HuH-7 (cell line): ENCODE measurements at regions not wholly inside any gene's neighbourhood (a gene's known extent, or its start where the extent isn't known, plus 50 kb on each side); places are given as distances from the start of the nearest gene placed in this dataset.
A peak's percentile ranks its signal among the peaks of the same experiment; 100 is the strongest.

Experiments used
- DNase-seq: peaks from one replicate; pipeline ENCODE4 v3.0.0; 2011; ENCODE audit warnings: low spot score

DNA sequence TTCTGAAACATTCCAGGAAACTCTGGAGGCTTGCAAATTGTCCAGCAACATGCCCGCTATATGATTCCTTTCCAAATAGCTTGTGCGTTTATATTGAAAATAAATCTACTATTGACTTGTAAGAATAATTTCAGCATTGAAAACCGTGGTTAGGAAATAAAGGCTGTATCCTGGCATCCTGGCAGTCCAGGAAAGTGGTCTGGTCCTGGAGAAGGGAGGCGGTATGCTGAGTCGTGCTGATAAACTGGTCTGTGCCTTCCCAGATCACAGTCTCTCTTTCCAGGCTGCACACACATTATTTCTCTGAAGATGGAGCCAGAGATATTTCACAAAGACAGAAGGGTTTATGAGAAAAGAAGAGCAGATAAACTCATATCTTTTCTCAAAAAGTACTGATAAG, 350.1 kb upstream of the COBL start:
- DNase-seq = no peak

DNA sequence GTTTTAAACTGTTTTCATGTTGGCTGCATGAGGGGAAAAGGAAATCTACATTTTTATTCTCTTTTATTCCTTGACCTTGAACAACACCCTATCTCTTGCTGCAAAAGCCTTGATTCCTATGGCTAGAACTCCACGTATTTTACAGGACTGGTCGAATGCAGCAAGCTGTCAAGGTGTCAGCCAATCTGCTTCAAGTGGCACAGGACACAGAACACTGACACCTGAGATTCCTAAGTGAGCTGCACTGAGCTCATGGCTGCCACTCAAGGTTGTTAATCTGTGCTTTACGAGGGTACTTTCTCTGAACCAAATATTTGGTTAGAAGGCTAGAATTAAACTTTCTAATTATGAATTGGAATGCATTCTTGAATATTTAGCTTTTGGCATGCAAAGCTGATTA, 349.7 kb upstream of the COBL start:
- DNase-seq = no peak

DNA sequence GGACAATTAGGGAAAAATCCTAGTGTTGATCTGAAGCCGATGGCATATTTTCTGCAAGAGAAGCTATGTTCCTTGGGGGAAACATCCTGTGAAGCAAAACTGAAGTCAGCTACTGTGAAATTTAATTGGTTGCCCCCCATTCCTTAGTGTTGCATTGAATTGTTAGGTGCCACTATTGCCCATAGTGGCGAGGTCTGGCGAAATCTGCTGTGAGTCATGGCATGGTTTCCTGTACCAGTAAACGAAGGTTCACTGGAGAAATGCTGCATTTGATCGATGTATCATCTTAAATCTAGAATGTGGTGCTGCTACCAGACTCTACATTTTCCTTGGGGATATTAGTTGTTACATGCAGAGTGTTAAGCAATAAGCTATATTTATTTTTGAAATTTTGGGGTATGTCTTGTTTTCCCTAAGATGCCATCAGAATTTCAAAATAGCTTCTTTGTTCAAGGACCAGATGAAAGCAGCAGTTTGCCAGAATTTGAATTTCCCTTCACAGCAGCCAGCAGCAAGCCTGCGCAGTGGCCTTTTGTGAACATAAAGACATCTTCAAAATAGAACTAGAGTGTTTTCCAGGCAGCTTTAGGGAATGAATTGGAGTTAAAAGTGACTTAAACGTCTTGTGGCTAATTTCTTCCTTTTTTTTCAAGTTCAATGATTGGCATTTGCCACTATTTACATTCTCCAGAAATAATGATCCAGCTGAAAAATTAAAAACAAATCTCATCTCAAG, 348.6 kb upstream of the COBL start:
- no peak for DNase-seq

GRCh38 chr7:51660516-51660915, 343.9 kb upstream of the COBL start:
- no peak for DNase-seq

DNA sequence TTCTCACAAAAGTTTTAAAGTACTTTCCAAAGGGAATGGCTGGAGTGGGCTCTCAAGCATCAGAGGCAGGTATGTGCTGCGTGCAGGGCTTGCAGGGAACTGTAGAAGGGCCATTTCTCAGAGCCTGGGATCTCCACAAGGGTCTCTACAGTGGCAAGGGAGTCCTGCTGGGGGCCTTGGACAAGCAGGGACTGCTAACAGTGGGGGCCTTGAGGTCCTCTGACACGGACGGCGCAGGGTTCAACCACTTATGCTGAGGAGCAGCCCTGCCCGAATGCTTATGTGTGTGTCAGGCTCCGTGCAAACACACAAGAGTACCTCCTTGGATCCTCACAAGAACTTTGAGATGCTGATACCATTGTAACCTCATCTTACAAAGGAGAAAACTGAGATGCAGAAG, 342.1 kb upstream of the COBL start:
- no peak for DNase-seq

- DNase-seq = peak; percentile 16
Observed at GRCh38 chr7:51647931-51648351, 331.3 kb upstream of the COBL start.

DNA sequence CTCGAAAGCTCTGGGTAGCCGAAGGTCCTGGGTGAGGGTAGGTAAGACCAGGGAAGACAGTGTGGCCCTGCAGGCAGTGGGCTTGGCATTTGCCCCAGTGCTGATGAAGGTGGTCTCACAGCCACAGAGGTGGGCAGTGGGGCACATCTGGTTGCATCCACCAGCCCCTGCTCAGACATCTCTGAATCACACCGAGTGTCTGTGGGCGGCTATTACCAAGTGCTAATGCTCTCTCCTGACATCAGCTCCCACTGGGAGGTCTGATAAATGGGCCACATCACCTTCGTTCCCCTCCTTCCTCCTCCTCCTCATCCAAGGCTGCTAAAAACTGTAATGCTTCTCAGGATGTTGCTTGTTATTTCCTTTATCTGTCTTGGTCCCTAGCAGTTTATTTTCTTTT, 330.9 kb upstream of the COBL start:
- no peak for DNase-seq

DNA sequence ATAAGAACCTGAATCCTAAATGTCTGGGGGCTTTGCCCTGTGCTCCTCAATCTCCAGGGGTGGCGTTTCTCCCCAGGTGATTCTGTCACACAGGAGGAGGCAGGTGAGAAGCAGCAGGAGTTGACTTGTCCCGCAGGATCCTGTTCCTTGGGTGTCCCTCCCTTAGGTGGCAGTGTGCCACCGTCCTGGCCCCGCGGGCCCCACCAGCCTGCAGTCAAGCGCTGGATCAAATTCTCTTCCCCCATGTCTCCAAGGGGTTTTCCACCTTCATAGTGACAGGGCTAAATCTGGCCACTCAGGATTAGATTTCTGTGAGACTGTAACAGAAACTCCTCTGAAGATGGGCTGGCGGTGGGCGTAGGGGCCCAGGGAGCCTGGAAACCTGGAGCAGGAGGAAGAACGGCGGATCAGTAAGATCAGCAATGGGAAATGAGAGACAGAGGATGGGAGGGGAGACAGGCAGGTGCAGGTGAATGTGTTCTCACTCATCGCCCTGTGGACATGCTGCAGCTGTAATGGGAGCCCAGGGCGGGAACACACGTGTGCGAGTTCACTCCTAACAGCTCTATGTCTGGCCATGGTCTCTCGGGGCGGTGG, 329.2 kb upstream of the COBL start:
- DNase-seq = no peak

GRCh38 chr7:51645255-51645654, 328.6 kb upstream of the COBL start:
- no peak for DNase-seq

DNA sequence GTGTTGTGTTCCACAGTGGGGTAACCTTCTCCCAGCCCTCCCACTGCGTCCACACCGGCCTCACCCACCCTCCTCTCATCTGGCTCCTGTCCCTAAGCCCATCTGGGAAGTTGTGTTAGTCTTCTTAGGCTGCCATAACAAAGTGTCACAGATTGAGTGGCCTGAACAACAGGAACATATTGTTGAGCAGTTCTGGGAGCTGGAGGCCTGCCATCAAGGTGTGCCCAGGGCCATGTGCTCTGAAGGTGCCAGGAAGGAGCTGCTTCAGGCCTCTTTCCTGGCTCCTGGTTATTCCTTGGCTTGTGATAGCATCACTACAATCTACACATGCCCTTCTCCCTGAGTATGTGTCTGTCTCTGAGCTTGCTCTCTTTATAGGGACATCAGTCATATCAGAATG, 327.6 kb upstream of the COBL start:
- no peak for DNase-seq

GRCh38 chr7:51640841-51641240, 324.2 kb upstream of the COBL start:
- no peak for DNase-seq

- no peak for DNase-seq
Observed at GRCh38 chr7:51639661-51640334, 323.2 kb upstream of the COBL start.

DNA sequence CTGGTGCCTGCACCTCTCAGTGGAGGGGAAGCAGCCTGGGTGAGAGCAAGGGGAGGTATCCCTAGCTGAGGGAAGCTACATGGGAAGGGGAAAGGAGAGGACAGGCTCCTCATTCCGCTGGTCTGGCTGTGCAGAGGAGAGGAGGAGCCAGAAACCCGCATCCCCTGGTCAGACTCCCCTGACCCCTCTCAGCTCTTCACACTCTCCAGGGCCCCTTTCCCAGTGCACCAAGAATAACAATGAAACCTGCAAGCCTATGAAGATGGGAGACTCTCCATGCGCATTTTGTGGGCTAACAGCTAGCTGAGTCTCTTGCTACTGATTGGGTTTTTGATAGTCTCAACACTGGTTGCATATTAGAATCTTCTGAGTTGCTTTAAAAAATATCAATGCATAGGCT, 319.9 kb upstream of the COBL start:
- no peak for DNase-seq

DNA sequence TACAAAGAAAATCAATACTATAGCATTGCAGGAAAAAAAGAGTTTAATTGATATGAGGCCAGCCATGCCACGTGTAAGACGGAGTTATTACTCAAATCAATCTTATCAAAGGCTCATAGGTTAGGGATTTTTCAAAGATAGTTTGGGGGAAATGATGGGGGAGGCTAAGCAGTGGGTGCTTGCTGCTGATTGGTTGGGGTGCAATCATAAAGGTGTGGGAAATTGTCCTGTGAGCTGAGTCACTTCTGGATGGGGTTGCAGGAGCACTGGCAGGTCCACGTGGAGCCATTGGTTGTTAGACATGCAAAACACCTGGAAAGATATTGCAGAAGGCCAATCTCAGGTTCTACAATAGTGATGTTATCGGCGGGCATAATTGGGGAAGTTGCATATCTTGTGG, 319.2 kb upstream of the COBL start:
- no peak for DNase-seq

DNA sequence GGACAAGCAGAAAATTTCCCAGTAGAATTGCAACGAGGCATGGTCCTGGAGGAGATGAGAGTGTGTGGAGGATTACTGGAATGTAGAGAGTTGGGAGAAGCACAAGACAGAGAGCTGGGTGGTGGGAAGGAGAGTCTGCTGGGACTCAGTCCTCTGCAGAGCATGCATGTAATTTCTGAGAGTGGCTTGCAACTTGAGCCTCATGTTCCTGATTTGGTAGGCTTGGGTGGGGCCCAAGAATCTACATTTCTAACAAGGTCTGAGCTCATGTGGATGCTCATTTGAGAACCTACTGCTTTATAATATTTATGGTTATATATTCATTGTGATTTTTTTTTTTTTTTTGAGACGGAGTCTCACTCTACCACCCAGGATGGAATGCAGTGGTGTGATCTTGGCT, 317.9 kb upstream of the COBL start:
- no peak for DNase-seq

GRCh38 chr7:51634025-51634424, 317.4 kb upstream of the COBL start:
- no peak for DNase-seq

GRCh38 chr7:51633596-51633995, 317.0 kb upstream of the COBL start:
- no peak for DNase-seq

GRCh38 chr7:51633006-51633405, 316.4 kb upstream of the COBL start:
- DNase-seq = no peak

DNA sequence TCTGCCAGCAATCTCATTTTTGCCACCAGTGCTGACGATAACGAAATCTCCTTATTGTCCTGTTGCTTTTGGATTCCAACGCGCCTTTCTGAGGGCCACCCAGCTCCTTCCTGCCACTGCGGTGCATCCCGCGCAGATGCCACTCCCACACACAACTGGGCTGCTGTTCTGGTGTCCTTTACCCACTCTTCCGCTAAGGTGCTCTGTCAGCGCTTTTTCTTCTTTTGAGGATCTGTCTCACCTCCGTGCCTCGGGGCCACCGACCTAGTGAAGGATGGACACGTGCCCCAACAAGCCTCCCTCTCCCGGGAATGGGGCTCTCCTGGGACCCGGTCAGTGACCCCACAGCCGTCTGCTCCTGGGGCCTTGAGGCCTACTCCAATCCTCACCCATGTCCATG, 314.3 kb upstream of the COBL start:
- DNase-seq = no peak

DNA sequence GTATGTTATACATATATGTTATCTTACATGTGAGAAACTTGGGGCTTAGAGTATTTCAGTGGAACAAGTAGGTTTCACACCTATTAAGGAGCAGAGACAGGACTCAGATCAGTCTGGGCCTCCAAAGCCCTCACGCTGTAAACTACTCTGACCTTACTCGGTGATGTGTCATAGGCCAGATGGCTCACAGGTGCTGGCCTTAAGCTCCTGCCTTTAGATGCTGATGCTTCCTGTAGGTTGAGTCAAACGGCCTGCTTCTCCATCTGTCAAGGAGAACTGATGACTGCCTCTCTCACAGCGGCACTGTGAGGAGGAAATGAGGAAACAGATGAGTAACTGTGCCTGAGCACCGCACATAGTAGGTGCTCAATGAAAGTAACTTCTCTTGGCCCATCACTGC, 312.6 kb upstream of the COBL start:
- no peak for DNase-seq

- no peak for DNase-seq
Observed at GRCh38 chr7:51621956-51622355, 305.3 kb upstream of the COBL start.

DNA sequence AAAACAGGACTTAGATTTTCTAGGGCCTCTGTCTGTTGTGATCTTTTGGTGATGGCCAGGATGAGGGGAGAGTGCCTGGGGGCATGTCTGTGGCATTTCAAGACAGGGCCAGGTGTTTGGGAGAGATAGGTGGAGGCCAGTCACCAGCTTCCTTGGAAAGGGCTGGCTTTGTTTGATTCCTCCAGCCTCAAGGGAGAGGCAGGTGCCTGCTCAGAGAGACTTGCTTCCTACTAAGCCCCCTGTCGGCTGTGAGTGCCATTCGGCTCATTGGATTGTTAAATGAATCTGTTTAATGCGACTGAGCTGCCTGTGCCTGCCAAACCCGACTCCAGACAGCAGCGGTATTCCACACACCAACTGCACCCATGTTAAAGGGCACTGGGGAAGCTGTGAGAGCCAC, 304.1 kb upstream of the COBL start:
- no peak for DNase-seq

DNA sequence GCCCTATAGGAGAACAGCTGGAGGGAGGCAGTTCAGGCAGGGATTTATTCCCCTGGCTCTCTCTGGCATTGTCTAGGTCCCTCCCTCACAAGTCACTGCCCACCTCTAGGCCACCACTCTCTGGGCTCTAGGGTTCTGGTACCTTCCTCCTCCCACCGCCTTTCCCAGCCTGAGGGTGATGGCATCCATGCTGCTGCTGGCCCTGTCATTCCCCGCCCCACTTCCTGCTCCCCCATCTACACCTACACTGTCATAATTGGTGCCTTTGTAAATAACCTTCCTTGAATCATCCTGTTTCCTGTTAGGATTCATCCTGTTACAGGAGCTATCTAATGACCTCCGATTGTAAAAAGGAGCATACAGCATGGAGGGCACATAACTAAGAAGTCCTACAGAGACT, 303.3 kb upstream of the COBL start:
- DNase-seq = no peak

DNA sequence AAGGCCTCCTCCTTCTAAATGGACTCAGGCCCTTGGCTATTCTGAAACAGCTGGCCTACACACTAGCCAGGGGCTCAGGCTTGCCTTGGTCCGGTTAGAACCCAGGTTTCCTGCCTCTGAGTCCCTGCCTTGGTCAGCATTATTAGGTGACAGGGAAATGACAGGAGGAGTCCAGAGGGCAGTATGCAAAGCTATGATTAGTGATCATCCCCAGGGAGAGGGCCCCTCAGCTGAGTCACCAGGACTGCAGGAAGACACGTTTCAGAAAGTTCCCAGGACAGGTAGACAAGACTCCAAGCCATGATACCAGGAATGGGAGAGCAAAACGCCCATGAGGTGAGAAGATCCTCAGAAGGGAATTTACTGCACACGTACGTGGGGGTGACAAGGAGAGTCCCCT, 301.1 kb upstream of the COBL start:
- DNase-seq = no peak
